GM18519 (cell line): ENCODE measurements at regions not wholly inside any gene's neighbourhood (a gene's known extent, or its start where the extent isn't known, plus 50 kb on each side); places are given as distances from the start of the nearest gene placed in this dataset.
"Not testable (repeated sequence)": the region's sequence is repeated elsewhere in the genome, so short reads cannot be mapped to it uniquely, and the experiment has no call there.

Experiments
- ATAC-seq: cut with Tn5 transposase; IDR thresholded peaks from one replicate; pipeline ENCODE4 v1.9.1; 2021; ENCODE audit warnings: mild to moderate bottlenecking, moderate library complexity; ENCODE audit not compliant: unreplicated experiment, low FRiP score

DNA sequence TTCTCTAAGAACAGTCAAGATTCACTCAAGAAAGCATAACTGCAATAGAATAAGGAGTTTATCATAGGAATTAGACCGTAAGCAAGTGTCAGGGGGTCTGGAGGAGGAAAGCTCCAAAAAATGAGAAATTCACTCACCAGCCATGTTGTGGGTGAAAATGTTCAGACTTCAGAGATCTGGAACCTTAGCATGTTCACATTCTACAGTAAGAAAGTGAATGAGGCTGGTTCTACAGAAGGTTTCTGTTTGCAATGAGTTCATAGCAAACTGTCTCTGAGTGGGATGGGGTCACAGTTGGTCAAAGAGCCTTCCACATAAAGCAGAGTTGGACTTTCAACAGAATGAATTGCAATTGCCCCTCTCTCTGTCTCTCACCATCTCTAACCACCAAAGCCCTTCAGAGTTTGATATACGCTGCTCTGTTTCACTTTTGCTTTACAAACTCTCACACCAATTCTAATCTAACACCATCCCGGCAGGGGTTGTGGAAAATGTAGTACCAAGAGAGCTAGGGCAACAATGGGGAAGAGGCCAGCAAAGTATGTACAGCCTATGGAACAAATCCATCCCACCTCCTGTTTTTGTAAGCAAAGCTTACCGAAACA is 581.8 kb upstream of the UBE2E2 start:
- no peak for ATAC-seq

DNA sequence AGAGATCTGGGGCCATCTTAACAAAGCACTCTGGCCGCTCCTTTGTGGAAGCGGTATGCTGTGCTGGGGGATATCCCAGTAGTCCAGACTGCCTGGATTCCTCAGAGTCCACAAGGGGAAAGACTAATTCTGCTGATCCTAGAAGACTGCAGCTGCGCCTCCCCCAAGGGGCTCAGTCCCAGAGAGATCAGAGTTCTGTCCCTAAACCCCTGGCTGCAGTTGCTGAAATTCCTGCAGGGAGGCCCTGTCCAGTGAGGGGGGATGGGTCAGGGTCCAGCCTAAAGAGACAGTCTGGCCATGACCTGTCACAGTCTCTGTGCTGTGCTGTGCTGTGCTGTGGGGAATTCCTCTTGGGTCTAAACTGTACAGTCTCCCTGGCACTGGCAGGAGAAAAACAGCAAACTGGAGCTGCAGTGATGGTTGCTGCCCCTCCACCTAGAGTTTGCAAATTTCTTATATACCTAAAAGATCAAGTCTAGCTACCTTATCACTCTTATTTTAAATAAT is 575.1 kb upstream of the UBE2E2 start:
- ATAC-seq: no peak

DNA sequence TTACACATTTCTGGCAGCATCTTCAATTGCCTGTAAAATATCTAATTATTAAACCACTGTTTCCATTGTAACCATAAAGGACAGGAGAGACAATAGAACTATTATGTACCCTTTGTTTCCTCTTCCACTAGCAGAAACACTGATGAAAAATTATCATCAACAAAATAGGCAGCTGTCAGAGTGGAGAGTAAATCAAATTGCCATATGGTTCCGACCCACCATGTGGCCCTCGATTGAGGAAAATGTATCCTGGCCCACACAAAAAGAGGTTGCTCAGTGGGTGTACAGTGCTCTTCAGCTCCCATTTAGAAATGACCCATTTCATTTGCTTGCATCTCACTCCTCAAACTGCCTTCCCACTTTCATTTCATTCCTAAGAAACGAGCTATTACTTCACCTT is 570.6 kb upstream of the UBE2E2 start:
- no peak for ATAC-seq

DNA sequence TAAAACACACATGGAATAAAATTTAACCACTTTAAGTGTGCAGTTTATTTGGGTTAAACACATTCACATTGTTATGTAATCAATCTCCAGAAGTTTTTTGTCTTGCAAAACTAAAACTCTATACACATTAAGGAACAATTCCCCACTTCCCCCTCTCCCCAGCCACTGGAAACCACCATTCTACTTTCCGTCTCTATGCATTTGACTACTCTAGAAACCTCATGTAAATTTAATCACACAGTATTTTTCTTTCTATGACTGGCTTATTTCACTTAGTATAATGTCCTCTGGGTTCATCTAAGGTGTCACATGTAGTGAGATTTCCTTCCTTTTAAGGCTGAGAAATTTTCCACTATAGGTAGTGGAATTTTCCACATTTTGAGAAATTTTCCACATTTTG is 568.7 kb upstream of the UBE2E2 start:
- peak; percentile 70 for ATAC-seq

DNA sequence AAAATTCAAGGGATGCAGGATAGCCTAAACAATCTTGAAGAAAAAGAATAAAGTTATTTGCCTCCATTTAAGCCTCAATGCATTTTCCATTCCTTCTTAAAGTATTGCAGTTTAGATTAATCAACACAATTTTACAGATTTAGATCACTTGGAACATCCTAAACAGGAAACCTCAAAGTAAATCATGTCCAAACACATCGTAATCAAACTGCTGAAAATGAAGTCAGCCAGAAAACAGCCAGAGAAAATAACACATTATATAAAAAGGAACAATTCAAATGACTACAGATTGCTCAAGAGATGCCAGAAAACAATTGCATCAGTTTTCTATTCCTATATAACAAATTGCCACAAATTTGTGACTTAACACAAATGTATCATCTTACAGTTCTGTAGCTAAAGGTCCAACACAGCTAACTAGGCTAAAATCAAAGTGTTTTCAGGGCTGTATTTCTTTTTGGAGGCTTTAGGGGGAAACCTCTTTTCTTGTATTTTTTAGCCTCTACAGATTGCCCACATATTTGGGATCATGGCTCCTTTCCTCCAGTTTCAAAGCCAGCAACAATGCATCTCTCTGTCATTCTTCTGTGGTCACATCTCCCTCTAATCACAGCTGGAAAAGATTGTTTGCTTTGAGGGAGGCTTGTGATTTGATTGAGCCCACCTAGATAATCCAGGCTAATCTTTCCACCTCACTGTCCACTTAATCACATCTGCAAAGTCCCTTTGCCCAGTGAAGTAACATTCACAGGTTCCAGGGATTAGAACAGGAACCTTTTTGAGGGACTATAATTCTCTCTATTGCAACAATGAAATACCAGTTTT is 543.3 kb upstream of the UBE2E2 start:
- ATAC-seq: no peak

DNA sequence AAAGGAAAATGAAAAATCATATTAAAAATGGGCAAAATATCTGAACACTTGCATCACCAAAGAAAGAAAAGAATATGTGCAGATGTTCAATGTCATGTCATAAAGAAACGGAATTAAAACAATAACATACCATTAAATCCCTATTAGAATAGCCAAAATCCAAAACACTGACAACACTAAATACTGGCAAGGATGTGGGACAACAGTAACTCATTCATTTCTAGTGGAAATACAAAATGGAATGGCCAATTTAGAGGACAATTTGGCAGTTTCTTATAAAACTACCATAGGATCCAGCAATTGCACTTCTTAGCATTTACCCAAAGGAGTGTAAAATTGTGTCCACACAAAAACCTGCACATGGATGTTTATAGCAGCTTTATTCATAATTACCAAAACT is 542.5 kb upstream of the UBE2E2 start:
- no peak for ATAC-seq

DNA sequence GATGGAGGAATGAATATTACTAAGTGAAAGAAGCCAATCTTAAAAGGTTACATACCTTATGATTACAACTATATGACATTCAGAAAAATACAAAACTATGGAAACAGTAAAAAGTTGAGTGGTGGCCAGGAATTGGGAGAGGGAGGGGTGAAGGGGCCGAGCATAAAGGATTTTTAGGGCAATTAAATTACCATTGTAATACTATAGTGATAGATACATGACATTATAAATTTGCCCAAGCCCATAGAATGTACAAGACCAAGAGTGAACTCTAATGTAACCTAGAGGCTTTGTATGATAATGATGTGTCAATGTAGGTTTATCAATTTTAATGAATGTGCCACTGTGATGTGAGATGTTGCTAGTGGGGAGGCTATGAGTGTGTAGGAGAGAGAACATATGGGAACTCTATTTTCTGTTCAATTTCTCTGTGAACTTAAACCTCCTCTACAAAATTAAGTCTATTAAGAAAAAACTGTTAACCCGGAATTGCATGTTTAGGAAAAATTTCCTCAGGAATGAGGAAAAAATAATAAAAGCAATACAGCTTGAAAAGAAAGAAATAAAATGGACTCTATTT is 541.9 kb upstream of the UBE2E2 start:
- no peak for ATAC-seq

DNA sequence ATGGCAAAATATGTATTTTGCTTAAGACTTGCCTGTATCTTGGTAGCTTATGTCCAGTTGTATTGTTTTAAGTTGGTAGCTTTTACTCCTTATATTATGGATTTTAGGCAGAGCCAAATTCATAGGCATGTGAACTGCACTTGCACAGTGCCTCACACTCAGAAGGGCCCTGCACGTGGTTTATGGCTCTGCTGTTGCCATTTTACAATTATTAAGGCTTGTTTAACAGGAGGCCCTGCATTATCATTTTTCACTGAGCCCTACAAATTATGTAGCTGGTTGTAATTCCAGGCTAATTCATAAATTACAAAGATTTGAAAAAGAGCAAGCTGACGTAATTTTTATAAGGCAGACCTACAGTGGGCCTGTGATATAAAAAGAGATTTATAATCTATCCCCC is 537.6 kb upstream of the UBE2E2 start:
- no peak for ATAC-seq

DNA sequence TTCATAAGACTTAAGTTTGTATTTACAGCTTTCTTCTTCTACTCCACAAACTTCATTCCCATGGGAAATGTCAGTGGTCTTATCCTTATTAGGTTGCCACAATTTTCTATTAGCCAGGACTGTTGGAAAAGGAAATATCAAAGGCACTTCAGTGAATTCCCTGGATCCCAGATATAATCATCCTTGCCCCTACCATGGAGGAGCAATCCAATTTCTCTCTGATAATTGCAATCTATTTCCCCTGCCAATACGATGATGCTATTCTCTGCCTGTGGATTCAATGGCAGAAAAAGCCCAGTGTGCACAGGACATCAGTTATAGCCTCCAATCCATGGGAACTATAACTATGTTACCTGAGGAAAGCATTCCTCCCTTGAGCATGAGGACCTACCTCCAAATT is 536.4 kb upstream of the UBE2E2 start:
- ATAC-seq: no peak

DNA sequence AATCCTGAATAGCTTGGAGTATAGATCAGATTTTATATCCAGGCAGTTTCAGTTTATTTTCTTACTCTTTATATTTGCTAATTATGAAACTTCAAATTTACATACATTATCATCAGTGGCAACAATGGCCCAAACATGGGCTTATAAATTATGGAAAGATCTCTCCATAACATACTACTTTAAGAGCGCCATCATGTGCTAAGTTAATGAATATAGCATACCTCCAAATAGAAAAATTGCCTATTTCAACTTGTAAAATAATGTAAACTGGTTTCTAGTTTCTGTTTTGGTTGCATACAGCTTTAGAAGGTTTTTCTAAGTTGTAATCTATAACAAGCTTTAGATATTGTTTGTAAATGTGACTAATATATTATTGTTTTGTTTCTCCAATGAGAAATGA is 531.3 kb upstream of the UBE2E2 start:
- ATAC-seq: no peak

DNA sequence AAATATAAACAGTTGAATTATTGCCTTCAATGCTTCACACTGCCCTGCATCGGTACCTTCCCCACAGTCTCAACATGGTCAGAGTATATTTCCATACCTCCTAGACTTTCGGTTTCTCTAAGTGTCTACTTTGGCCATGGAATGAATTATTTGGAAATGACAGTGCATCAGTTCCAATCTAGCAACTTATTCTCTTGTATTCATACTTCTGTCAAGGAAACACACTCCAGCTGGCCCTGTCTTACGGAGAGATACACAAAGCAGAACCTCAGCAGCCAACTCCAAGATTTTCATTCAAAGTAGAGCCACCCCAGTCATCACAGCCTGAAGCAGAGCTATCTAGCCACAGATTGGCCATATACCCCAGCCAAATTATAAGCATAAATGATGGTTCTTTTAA is 518.4 kb upstream of the UBE2E2 start:
- no peak for ATAC-seq

DNA sequence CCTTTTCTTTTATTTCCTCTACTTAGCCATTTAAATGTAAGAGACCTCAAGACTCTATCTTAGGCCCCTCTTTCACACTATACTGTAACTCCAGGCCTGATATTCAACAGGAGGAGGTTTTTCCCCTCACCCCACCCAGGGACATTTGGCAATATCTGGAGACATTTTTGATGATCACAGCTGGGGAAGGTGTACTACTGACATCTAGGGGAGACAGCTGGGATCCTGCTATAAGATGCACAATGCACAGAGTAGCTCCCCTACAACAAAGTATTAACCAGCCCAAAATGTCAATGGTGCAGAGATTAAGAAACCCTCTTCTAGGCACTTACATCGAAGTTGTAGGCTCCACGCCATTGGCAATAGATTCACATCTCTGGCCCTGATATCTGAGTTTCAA is 517.5 kb upstream of the UBE2E2 start:
- no peak for ATAC-seq

DNA sequence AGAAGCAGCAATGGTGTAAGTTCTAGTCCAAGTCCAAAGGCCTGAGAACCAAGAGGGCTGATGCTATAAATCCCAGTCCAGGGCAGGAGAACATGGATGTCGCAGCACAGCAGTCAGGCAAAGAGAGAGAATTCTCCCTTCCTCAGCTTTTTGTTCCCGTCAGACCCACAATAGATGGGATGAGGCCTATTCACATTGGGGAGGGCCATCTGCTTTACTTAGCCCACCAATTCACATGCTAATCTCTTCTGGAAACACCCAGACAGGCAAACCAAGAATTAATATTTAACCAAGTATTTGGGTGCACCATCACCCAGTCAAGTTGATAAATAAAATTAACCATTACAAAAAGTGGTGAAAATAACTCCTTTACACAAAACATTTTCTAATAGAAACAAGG is 511.7 kb upstream of the UBE2E2 start:
- no peak for ATAC-seq

DNA sequence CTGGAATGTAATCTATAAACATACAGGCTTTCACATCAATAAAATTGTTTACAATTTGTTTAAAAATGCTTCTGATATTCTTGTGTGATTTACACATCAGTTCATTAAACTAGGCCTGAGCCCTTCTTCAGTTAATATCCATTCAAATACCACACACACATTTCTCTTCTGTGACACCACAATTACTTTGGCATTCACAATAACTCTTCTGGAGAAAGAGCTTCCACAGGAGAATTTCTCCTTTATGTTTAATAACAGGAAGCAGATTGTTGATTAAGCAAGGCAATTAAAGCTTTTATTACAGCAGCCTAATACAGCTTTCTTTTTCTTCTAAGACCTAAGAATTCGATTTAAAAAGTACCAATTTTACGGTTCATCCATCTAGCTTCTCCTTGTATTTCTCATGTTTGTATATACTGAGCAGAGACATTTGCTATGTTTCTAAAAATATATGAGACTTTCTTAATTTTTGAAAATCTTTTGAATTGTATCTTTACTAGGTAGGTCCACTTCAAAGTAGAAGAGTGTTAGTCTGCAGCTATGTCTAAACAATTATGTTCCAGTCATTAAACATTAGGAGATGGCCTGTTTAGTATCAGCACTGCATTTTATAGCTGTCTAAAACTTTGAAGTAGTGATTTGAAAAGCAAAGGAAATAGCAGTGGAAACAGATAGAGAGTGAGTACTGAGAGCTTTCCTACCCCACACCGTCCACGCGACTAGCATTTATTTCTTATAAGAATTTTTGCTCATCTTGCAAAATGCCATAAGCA is 511.1 kb upstream of the UBE2E2 start:
- ATAC-seq: no peak

DNA sequence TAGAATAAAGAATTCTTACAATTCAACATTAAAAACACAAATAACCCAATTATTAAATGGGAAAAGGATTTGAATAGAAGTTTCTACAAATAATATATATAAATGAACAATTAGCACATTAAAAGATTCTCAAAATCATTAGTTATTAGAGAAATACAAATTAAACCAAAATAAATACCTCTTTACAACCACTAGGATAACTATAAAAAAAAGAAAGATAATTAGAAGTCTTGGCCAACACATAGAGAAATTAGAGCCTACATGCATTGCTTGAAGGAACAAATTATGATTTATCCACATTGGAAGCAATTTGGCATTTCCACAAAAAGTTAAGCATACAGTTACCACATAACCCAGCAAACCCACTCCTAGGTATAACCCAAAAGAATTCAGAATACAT is 502.3 kb upstream of the UBE2E2 start:
- ATAC-seq: no peak

DNA sequence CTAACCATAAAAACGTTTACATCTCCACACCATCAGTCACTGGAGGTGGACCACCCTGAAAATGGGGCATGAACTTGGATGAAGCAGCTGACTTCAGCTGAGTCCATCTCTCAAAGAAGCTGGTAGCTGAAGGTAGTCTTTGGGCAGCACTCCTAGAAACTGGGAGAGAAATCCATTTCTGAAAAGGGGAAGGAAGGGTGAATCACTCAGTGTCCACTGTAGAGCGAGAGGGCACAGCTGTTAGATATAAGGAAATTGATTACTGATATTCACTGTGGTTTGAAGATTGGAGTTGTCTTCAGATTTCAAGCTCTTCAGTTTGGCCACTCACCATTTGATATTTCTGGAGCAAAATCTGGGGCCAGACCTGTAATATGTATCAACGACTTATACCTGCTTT is 499.0 kb upstream of the UBE2E2 start:
- no peak for ATAC-seq

DNA sequence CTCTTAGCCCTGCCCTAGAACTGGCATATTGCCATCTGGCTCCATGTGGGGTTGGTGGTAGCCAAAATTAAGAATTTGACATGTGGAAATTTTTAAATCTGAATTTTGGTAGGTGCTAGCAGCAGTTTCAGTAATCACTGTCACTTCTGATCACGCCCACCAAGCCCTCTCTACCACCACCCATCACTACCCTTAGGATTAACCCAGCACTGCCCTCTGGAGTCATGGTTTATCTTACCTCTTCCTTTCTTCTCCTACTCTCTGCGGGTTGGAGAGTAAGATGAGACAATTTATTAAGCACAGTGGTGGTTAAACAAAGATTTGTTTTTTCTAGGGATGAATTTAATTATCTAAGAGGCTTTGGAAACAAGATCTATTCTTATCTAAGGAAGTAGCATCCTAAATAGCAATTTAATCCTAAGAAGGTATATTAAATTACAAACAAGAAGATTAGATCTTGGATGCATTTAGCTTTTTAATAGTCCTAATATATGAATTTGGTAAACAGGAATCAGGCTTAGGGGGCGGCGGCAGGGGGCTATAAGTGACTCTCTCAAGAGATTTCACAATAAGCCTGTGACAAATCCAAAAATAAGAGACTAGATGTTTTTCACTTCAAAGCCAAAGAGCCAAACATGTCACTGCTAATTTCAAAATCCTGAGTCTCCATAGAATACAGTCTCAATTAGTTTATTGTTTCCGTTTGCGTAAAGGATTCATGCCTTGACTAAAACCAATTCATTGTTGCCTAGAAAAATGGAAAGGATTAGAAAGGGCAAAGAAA is 498.4 kb upstream of the UBE2E2 start:
- ATAC-seq: no peak

DNA sequence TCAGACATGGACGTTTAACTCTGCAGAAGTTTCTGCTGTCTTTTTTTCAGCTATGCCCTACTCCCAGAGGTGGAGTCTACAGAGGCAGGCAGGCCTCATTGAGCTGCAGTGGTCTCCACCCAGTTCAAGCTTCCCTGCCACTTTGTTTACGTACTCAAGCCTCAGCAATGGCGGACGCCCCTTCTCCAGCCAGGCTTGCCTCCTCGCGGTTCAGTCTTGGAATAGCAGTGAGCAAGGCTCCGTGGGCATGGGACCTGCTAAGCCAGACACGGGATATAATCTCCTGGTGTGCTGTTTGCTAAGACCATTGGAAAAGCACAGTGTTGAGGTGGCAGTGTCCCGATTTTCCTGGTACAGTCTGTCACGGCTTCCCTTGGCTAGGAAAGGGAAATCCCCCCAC is 496.2 kb upstream of the UBE2E2 start:
- not testable (repeated sequence) for ATAC-seq

DNA sequence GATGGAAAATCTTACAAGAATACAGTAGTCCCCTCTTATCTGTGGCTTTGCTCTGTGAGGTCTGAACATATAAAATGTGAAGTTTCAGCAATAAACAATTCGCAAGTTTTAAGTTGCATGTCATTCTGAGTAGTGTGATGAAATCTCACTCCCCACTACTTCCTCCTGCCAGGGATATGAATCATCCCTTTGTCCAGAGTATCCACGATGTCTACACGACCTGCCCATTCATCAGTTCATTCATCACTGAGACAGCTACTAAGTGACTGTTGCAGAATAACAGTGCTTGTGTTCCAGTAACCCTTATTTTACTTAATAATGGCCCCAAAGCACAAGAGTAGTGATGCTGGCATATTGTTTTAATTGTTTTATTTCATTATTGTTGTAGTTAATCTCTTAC is 489.2 kb upstream of the UBE2E2 start:
- ATAC-seq: no peak

DNA sequence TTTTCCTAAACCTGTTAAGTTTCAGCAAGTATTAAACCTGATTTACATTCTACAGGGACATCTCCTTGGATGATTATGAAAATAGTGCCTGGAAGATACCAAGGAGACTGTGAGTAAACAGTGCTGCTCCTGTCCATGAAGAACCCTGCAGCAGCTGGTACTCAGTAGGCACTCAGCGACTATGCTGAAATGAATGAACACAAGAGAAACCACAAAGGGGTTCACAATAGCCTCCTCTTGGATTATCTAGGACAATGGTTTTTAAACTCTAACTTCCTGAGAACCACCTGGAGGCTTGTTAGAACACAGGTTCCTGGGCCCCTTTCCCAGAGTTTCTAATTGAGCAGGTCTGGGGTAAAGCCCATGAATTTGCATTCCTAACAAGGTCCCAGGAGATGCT is 488.4 kb upstream of the UBE2E2 start:
- ATAC-seq: no peak
